HG03108 (cell line): ENCODE measurements at regions not wholly inside any gene's neighbourhood (a gene's known extent, or its start where the extent isn't known, plus 50 kb on each side); places are given as distances from the start of the nearest gene placed in this dataset.

Source experiments
- ATAC-seq: cut with Tn5 transposase; IDR thresholded peaks from one replicate; pipeline ENCODE4 v1.9.1; 2021; ENCODE audit warnings: moderate library complexity; ENCODE audit not compliant: unreplicated experiment

GRCh38 chr12:78683031-78683430, 181.5 kb upstream of the SYT1 start:
- ATAC-seq = no peak

- no peak for ATAC-seq
Observed at GRCh38 chr12:78683626-78684025, 180.9 kb upstream of the SYT1 start.

GRCh38 chr12:78684419-78684818, 180.2 kb upstream of the SYT1 start:
- no peak for ATAC-seq

- ATAC-seq = no peak
Observed at GRCh38 chr12:78695749-78696148, 168.8 kb upstream of the SYT1 start.

GRCh38 chr12:78696267-78696666, 168.3 kb upstream of the SYT1 start:
- ATAC-seq = no peak

GRCh38 chr12:78697817-78698415, 166.7 kb upstream of the SYT1 start:
- no peak for ATAC-seq

GRCh38 chr12:78698747-78699146, 165.8 kb upstream of the SYT1 start:
- ATAC-seq = no peak

GRCh38 chr12:78700565-78700964, 164.0 kb upstream of the SYT1 start:
- ATAC-seq = no peak

- ATAC-seq = no peak
Observed at GRCh38 chr12:78703820-78704525, 160.6 kb upstream of the SYT1 start.

GRCh38 chr12:78711954-78712353, 152.6 kb upstream of the SYT1 start:
- ATAC-seq = no peak

- ATAC-seq = no peak
Observed at GRCh38 chr12:78712834-78713481, 151.6 kb upstream of the SYT1 start.

- no peak for ATAC-seq
Observed at GRCh38 chr12:78719721-78720120, 144.9 kb upstream of the SYT1 start.

- ATAC-seq = no peak
Observed at GRCh38 chr12:78721906-78722305, 142.7 kb upstream of the SYT1 start.

GRCh38 chr12:78725033-78725432, 139.5 kb upstream of the SYT1 start:
- ATAC-seq = no peak

GRCh38 chr12:78725951-78726580, 138.5 kb upstream of the SYT1 start:
- ATAC-seq = no peak

- no peak for ATAC-seq
Observed at GRCh38 chr12:78726854-78727253, 137.7 kb upstream of the SYT1 start.

GRCh38 chr12:78732481-78732880, 132.1 kb upstream of the SYT1 start:
- no peak for ATAC-seq

- no peak for ATAC-seq
Observed at GRCh38 chr12:78739653-78740052, 124.9 kb upstream of the SYT1 start.

- no peak for ATAC-seq
Observed at GRCh38 chr12:78746001-78746400, 118.6 kb upstream of the SYT1 start.

GRCh38 chr12:78753058-78753457, 111.5 kb upstream of the SYT1 start:
- ATAC-seq = no peak

- ATAC-seq = no peak
Observed at GRCh38 chr12:78756936-78757335, 107.6 kb upstream of the SYT1 start.

- no peak for ATAC-seq
Observed at GRCh38 chr12:78759367-78759766, 105.2 kb upstream of the SYT1 start.
